ENCODE measurements at regions not wholly inside any gene's neighbourhood (a gene's known extent, or its start where the extent isn't known, plus 50 kb on each side); places are given as distances from the start of the nearest gene placed in this dataset.
"Not testable (repeated sequence)": the region's sequence is repeated elsewhere in the genome, so short reads cannot be mapped to it uniquely, and the experiment has no call there.

GRCh38 chrX:5490786-5491563 is 737.7 kb downstream of the NLGN4X start:
- no peak for DNase-seq

GRCh38 chrX:5474282-5474681 is 754.4 kb downstream of the NLGN4X start:
- no peak for DNase-seq

GRCh38 chrX:5458300-5458842 is 770.3 kb downstream of the NLGN4X start:
- no peak for DNase-seq

GRCh38 chrX:5449323-5449722 is 779.3 kb downstream of the NLGN4X start:
- no peak for DNase-seq

GRCh38 chrX:5431823-5432222 is 796.8 kb downstream of the NLGN4X start:
- no peak for DNase-seq

GRCh38 chrX:5425119-5425518 is 803.5 kb downstream of the NLGN4X start:
- DNase-seq = no peak

- DNase-seq = no peak
These were observed 811.3 kb downstream of the NLGN4X start for GRCh38 chrX:5417381-5417780.

- no peak for DNase-seq
These were observed 812.9 kb downstream of the NLGN4X start for GRCh38 chrX:5415738-5416137.

- DNase-seq = no peak
These were observed 819.6 kb downstream of the NLGN4X start for GRCh38 chrX:5409106-5409505.

- DNase-seq = no peak
These were observed 826.2 kb downstream of the NLGN4X start for GRCh38 chrX:5402461-5402860.

- DNase-seq = peak; percentile 7
These were observed 829.3 kb downstream of the NLGN4X start for GRCh38 chrX:5399403-5399802.

GRCh38 chrX:5397409-5397808 is 831.3 kb downstream of the NLGN4X start:
- DNase-seq = no peak

- no peak for DNase-seq
These were observed 838.3 kb downstream of the NLGN4X start for GRCh38 chrX:5390376-5390775.

- DNase-seq = no peak
These were observed 840.6 kb downstream of the NLGN4X start for GRCh38 chrX:5388087-5388486.

- DNase-seq = no peak
These were observed 848.2 kb downstream of the NLGN4X start for GRCh38 chrX:5380426-5380825.

GRCh38 chrX:5341902-5342301 is 886.8 kb downstream of the NLGN4X start:
- no peak for DNase-seq

- no peak for DNase-seq
These were observed 891.5 kb downstream of the NLGN4X start for GRCh38 chrX:5337160-5337559.

- no peak for DNase-seq
These were observed 904.1 kb downstream of the NLGN4X start for GRCh38 chrX:5324546-5324945.

- no peak for DNase-seq
These were observed 914.5 kb downstream of the NLGN4X start for GRCh38 chrX:5314148-5314547.

GRCh38 chrX:5307416-5307815 is 921.3 kb downstream of the NLGN4X start:
- DNase-seq = no peak

- no peak for DNase-seq
These were observed 922.0 kb downstream of the NLGN4X start for GRCh38 chrX:5306654-5307121.

- DNase-seq = no peak
These were observed 923.2 kb downstream of the NLGN4X start for GRCh38 chrX:5305452-5305851.

- no peak for DNase-seq
These were observed 933.7 kb downstream of the NLGN4X start for GRCh38 chrX:5295004-5295403.

- DNase-seq = no peak
These were observed 938.0 kb downstream of the NLGN4X start for GRCh38 chrX:5290635-5291034.

- DNase-seq = not testable (repeated sequence)
These were observed 938.7 kb downstream of the NLGN4X start for GRCh38 chrX:5289949-5290348.
